ENCODE measurements at regions not wholly inside any gene's neighbourhood (a gene's known extent, or its start where the extent isn't known, plus 50 kb on each side); places are given as distances from the start of the nearest gene placed in this dataset.

DNA sequence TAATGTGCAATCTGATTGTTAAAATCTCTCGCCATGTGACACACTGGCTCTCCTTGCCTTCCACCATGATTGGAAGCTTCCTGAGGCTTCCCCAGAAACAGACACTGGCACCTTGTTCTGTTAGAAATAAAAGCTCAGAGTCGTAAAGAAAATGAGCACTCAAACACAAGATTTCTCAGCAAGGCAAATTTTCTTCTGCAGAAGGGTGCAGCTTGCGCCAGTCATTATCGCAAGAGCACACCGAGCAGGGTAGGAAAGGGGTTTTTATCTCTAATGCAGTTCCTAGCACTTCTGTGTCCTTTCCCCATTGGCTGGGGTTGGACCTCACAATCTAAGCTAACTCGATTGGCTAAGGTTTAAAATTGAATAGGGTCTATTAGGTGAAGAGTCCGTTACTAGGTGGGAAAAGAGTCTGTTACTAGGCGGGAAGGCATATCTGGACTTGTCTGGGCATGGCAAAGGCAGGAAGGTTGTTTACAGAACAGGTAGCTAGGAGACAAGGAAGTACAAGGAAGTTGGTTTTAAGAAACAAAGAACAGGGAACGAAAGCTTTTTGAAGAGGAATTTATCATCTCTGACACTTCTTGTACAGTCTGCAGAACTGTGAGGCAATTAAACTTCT, 62.6 kb upstream of the BICD1 start:
- TF ChIP-seq, protein P1, sequence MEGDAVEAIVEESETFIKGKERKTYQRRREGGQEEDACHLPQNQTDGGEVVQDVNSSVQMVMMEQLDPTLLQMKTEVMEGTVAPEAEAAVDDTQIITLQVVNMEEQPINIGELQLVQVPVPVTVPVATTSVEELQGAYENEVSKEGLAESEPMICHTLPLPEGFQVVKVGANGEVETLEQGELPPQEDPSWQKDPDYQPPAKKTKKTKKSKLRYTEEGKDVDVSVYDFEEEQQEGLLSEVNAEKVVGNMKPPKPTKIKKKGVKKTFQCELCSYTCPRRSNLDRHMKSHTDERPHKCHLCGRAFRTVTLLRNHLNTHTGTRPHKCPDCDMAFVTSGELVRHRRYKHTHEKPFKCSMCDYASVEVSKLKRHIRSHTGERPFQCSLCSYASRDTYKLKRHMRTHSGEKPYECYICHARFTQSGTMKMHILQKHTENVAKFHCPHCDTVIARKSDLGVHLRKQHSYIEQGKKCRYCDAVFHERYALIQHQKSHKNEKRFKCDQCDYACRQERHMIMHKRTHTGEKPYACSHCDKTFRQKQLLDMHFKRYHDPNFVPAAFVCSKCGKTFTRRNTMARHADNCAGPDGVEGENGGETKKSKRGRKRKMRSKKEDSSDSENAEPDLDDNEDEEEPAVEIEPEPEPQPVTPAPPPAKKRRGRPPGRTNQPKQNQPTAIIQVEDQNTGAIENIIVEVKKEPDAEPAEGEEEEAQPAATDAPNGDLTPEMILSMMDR (conservative IDR thresholded peaks at IDR 0.05; ENCODE audit: low read length): no peak
- TF ChIP-seq EZH2phosphoT487 (IDR thresholded peaks at IDR 0.05; ENCODE audit: borderline replicate concordance, low read depth, low read length): no peak

All from OCI-LY7 (cell line).